ENCODE measurements at regions not wholly inside any gene's neighbourhood (a gene's known extent, or its start where the extent isn't known, plus 50 kb on each side); places are given as distances from the start of the nearest gene placed in this dataset.

DNA sequence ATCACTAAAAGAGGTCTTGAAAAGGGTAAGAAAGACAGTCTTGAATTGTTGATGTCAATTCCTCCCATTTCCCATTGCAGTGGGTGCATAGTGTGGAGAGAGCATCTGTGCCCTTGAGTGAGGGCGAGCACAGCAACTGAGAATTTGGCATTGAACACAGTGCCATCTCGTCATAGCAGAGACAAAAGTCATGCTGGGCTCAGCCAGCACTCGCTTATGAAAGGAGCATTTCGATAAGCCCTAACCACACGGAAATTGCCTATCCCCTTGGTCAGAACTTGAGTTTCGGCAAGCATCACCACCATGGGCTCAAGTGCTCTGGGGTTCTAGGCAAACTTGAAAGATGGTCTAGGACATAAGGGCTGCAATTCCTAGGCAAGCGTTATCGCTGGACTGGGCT lies 712.8 kb upstream of the CDH10 start:
- Histone ChIP-seq H3K27me3 (replicated peaks in 1 of 4; ENCODE audit: control insufficient read depth in 3 of 4, extremely low read depth in 1 of 4, insufficient read depth in 3 of 4, low read length in 3 of 4) (no peaks in the 10 kb centered on the region), H2BK12ac (ENCODE audit: low read depth, low read length) (no peak overlapping the region), H3K79me1 (ENCODE audit: low read depth, low read length) (no peaks in the 10 kb centered on the region), H3K36me3 (ENCODE audit: control insufficient read depth in 2 of 4, insufficient read depth in 4 of 4, low read length in 3 of 4) (no peaks in the 10 kb centered on the region), H4K5ac (ENCODE audit: insufficient read length, low read depth, low read length) (no peak overlapping the region), H2AK5ac (ENCODE audit: low read depth, low read length) (no peak overlapping the region), H2BK15ac (ENCODE audit: low read length) (no peak overlapping the region), H3K56ac (replicated peaks; ENCODE audit: insufficient read length, low read depth, low read length) (no peak overlapping the region), H3K23me2 (ENCODE audit: low read depth, low read length) (no peaks in the 10 kb centered on the region), H2BK120ac (replicated peaks; ENCODE audit: low read depth, low read length) (no peak overlapping the region), H3K4ac (replicated peaks; ENCODE audit: insufficient read length, low read depth, low read length) (no peak overlapping the region), H3K23ac (ENCODE audit: insufficient read length) (no peak overlapping the region), H3K4me2 (ENCODE audit: insufficient read depth in 1 of 2, low read depth in 2 of 2, low read length in 2 of 2) (no peak overlapping the region), H3K9ac (replicated peaks in 1 of 4; ENCODE audit: extremely low read depth in 1 of 4, low read depth in 3 of 4, low read length in 3 of 4) (no peak overlapping the region), H3K27ac (ENCODE audit: low read depth, low read length) (no peak overlapping the region), H2BK5ac (ENCODE audit: low read depth, low read length) (no peak overlapping the region), H3K18ac (ENCODE audit: extremely low read depth, low read length) (no peak overlapping the region), H3K14ac (ENCODE audit: insufficient read length) (no peak overlapping the region), H4K8ac (ENCODE audit: extremely low read depth, insufficient read depth, low read length) (no peak overlapping the region), H4K91ac (replicated peaks; ENCODE audit: insufficient read length, low read length) (no peak overlapping the region), H4K20me1 (replicated peaks in 1 of 2; ENCODE audit: control insufficient read depth in 1 of 2, insufficient read depth in 2 of 2, low read length in 2 of 2) (no peaks in the 10 kb centered on the region), H3K9me3 (ENCODE audit: insufficient read depth in 2 of 2, low read depth in 1 of 2, low read length in 1 of 2) (no peaks in the 10 kb centered on the region), H3K4me3 (ENCODE audit: extremely low read depth in 1 of 4, insufficient read depth in 2 of 4, low read depth in 3 of 4, low read length in 4 of 4) (no peak overlapping the region), H2BK20ac (ENCODE audit: low read length) (no peak overlapping the region), H3K79me2 (ENCODE audit: control insufficient read depth in 1 of 2, insufficient read depth in 2 of 2, low read length in 2 of 2) (no peaks in the 10 kb centered on the region), H3K4me1 (replicated peaks in 1 of 4; ENCODE audit: control insufficient read depth in 3 of 4, insufficient read depth in 4 of 4, low read length in 3 of 4) (no peaks in the 10 kb centered on the region), H2AFZ (ENCODE audit: low read length) (no peak overlapping the region)
- DNase-seq (ENCODE audit: low read depth in 1 of 2, low spot score in 2 of 2) (no peak), FAIRE-seq (no peak)
- 91% methylated on average over 8 of the region's 8 CpGs; no CpG with 5 or more reads in 1 of the 2 experiments for WGBS, 2 experiments (ENCODE audit: extremely low coverage in 1 of 2, insufficient coverage in 1 of 2, insufficient read length in 1 of 2, insufficient replicate concordance in 2 of 2, low coverage in 1 of 2, low lambda C conversion rate in 2 of 2, missing lambda C conversion rate in 1 of 2)
- TF ChIP-seq EGR1 (IDR thresholded peaks at IDR 0.05; ENCODE audit: borderline replicate concordance, low read depth, low read length) (no peak), SRF (IDR thresholded peaks at IDR 0.05; ENCODE audit: low read depth, low read length) (no peak), NANOG (IDR thresholded peaks at IDR 0.05; ENCODE audit: insufficient read depth, low read depth, low read length, poor library complexity, severe bottlenecking) (no peak), CBX5 (IDR thresholded peaks at IDR 0.05; ENCODE audit: low read depth, low read length) (no peak), KDM5A (IDR thresholded peaks at IDR 0.05; ENCODE audit: low read length) (no peak), JUN (IDR thresholded peaks at IDR 0.05; ENCODE audit: low read depth, low read length) (no peak), RXRA (IDR thresholded peaks at IDR 0.05; ENCODE audit: insufficient read depth, low read depth, low read length) (no peak), YY1 (IDR thresholded peaks at IDR 0.05; ENCODE audit: low read depth, low read length) (no peak), CBX8 (IDR thresholded peaks at IDR 0.05; ENCODE audit: borderline replicate concordance, low read depth, low read length) (no peak), ASH2L (IDR thresholded peaks at IDR 0.05; ENCODE audit: low read length) (no peak), HDAC2 (IDR thresholded peaks at IDR 0.05; ENCODE audit: borderline replicate concordance in 1 of 2, low read depth in 2 of 2, low read length in 2 of 2) (no peak), FOSL1 (IDR thresholded peaks at IDR 0.05; ENCODE audit: insufficient read depth, low read depth, low read length) (no peak), CEBPB (IDR thresholded peaks at IDR 0.05; ENCODE audit: low read depth, low read length) (no peak), RFX5 (IDR thresholded peaks at IDR 0.05; ENCODE audit: borderline replicate concordance, low read depth, low read length) (no peak), CHD1 (IDR thresholded peaks at IDR 0.05; ENCODE audit: low read depth, low read length) (no peak)
- TF ChIP-seq, protein P1, sequence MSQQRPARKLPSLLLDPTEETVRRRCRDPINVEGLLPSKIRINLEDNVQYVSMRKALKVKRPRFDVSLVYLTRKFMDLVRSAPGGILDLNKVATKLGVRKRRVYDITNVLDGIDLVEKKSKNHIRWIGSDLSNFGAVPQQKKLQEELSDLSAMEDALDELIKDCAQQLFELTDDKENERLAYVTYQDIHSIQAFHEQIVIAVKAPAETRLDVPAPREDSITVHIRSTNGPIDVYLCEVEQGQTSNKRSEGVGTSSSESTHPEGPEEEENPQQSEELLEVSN (IDR thresholded peaks at IDR 0.05), result no peak
- CTCF ChIA-PET (ENCODE audit: partially characterized antibody), result no interaction called here
- POLR2A ChIA-PET (ENCODE audit: partially characterized antibody), result no interaction called here

Measured in H1 (cell line).